ENCODE measurements at regions not wholly inside any gene's neighbourhood (a gene's known extent, or its start where the extent isn't known, plus 50 kb on each side); places are given as distances from the start of the nearest gene placed in this dataset.
"Not testable (repeated sequence)": the region's sequence is repeated elsewhere in the genome, so short reads cannot be mapped to it uniquely, and the experiment has no call there.

GRCh38 chr6:56785536-56785935 is 142.8 kb upstream of the DST start:
- not testable (repeated sequence) for TF ChIP-seq POLR2A (IDR thresholded peaks at IDR 0.05; ENCODE audit: low read length); GATA1 (IDR thresholded peaks at IDR 0.05; ENCODE audit: low read depth, low read length)

Data from erythroblast (primary cell).